OCI-LY3 (cell line): ENCODE measurements at regions not wholly inside any gene's neighbourhood (a gene's known extent, or its start where the extent isn't known, plus 50 kb on each side); places are given as distances from the start of the nearest gene placed in this dataset.

Source experiments
- CTCF ChIP-seq: fragments of 200-600, 300-600 bp; sonication (generic); IDR thresholded peaks from 2 replicates; pipeline ENCODE4 v1.5.1; 2014; ENCODE audit warnings: antibody characterized with exemption, low read length, low read depth
- EZH2phosphoT487 ChIP-seq: fragments of 200-600 bp; shearing (Covaris generic); IDR thresholded peaks from 2 replicates; pipeline ENCODE4 v1.6.1; 2018; ENCODE audit warnings: antibody characterized with exemption, mixed run types, low read depth

- no peak for TF ChIP-seq CTCF
- no peak for TF ChIP-seq EZH2phosphoT487
Measured at GRCh38 chr2:78541451-78542267, 483.8 kb upstream of the REG3G start.
